ENCODE measurements at regions not wholly inside any gene's neighbourhood (a gene's known extent, or its start where the extent isn't known, plus 50 kb on each side); places are given as distances from the start of the nearest gene placed in this dataset.

DNA sequence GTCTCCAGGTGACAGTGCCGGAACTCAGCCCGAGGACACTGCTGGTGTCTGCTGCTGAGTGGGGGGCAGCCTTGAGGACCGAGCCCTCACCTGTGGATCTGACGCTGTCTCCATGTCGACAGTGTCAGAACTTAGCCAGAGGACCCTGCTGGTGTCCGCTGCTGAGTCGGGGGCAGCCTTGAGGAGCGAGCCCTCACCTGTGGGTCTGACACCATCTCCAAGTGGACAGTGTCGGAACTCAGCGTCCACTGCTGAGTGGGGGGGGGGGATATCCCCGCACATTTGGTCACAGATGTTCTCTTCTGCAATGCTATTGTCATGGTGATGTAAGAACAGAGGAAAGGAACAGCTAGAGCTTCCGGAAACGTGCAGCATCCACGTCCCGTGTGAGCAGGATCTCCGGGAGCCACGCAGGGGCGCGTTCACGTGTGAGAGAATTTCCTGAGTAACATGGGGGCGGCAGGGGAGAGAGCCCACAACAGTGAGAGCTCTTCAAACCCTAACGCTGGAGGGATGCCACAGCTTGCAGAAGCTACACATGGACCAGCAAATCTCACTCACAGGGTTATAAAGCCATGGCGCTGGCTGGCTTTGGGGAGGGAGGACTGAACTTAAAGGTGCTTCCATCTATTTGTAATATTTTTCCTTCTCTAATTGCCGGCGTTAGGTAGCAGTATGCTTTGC is 250.7 kb upstream of the SALL3 start:
- TF ChIP-seq, protein P1, sequence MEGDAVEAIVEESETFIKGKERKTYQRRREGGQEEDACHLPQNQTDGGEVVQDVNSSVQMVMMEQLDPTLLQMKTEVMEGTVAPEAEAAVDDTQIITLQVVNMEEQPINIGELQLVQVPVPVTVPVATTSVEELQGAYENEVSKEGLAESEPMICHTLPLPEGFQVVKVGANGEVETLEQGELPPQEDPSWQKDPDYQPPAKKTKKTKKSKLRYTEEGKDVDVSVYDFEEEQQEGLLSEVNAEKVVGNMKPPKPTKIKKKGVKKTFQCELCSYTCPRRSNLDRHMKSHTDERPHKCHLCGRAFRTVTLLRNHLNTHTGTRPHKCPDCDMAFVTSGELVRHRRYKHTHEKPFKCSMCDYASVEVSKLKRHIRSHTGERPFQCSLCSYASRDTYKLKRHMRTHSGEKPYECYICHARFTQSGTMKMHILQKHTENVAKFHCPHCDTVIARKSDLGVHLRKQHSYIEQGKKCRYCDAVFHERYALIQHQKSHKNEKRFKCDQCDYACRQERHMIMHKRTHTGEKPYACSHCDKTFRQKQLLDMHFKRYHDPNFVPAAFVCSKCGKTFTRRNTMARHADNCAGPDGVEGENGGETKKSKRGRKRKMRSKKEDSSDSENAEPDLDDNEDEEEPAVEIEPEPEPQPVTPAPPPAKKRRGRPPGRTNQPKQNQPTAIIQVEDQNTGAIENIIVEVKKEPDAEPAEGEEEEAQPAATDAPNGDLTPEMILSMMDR (IDR thresholded peaks at IDR 0.05), result no peak
- DNase-seq (ENCODE audit: low spot score), result no peak
- no peak for ATAC-seq (ENCODE audit: low FRiP score)

- TF ChIP-seq, protein P1 (IDR thresholded peaks at IDR 0.05), result no peak
- ATAC-seq (ENCODE audit: low FRiP score) (no peak), DNase-seq (ENCODE audit: low spot score) (no peak)
These were observed 249.1 kb upstream of the SALL3 start for GRCh38 chr18:78730546-78730945.

GRCh38 chr18:78731016-78731397 is 248.6 kb upstream of the SALL3 start:
- DNase-seq (ENCODE audit: low spot score) (no peak), ATAC-seq (ENCODE audit: low FRiP score) (no peak)
- TF ChIP-seq, protein P1 (IDR thresholded peaks at IDR 0.05), result no peak

DNA sequence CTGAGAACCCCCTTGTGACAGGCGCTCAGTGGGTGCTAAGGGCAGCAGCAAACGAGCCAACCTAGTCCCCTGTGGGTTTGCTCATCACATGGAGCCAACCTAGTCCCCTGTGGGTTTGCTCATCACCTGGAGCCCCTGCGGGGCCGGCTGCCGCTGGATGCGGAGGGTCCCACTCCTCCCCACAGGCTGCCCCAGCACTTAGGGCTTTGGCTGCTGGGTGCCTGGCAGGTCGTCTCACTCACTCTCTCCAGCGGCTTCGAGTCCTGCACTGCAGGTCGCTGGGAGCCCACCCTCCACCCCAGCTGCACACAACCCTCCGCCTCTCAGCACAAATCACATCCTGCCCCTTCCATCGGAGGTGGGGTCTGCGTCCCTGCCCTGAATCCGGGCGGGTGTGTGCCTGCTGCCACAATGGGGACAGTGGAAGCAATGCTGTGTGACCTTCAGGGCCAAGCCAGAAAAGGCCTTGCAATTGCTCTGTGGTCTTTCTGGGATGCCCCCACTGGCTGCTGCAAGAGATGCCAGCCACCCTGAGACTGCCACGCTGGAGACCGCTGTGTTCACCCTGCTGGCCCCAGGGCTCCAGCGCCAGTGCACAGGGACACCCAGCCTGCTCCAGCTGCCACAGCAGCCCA is 248.1 kb upstream of the SALL3 start:
- ATAC-seq (ENCODE audit: low FRiP score), result no peak
- TF ChIP-seq, protein P1 (IDR thresholded peaks at IDR 0.05), result no peak
- DNase-seq (ENCODE audit: low spot score), result no peak

GRCh38 chr18:78732273-78733210 is 247.1 kb upstream of the SALL3 start:
- TF ChIP-seq, protein P1 (IDR thresholded peaks at IDR 0.05), result no peak
- no peak for DNase-seq (ENCODE audit: low spot score)
- no peak for ATAC-seq (ENCODE audit: low FRiP score)

DNA sequence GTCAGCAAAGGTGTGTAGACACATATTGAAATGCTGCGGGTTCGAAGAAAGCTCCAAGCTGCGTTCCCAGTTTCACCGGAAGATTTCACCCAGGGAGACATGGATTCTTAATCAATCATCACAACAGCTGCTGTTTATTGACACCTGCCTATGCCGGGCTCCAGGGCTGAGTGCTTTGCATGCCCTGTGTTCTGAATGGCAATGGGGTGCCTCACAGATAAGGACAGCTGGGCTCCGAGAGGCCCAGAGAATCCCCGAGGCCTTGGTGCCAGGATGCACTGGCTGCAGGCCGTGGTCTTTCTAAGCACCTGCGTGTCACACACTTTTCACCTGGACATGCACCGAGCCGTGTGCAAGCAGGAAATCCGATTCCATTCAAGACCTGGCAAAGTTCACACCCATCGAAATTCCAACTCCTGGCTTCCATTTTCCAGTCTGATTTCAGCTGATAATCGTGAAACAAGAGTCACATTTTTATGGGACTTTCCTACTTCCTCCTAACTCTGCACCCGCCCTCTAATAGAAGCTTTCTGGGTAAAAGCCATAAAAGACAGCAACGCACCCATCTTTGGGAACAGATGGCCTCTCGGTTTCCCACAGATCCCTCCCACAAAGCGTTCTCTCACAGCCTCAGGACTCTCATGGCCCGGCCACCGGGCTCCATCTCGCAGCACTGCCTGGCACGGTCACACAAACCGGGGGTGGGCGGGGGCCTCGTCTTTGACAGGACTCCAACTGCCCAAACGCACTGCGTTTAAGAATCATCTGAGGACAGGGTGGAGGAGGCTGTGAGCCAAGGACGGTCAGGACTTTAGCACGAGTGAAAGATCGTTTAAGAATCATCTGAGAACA is 245.6 kb upstream of the SALL3 start:
- TF ChIP-seq, protein P1 (IDR thresholded peaks at IDR 0.05), result no peak
- ATAC-seq (ENCODE audit: low FRiP score) (no peak), DNase-seq (ENCODE audit: low spot score) (no peak)

All from omental fat pad (tissue), 3 donors.